Breast epithelium (tissue), 4 donors: ENCODE measurements at regions not wholly inside any gene's neighbourhood (a gene's known extent, or its start where the extent isn't known, plus 50 kb on each side); places are given as distances from the start of the nearest gene placed in this dataset.

Experiments used
- DNase-seq, 2 donors: peaks; one replicate each; pipeline ENCODE4 v3.0.0-alpha.2; 2019; ENCODE audit warnings: low spot score in 2 of 2
- H3K27ac ChIP-seq, 2 donors: fragments of 200-600 bp; sonication (generic) in 1 of 2; one replicate each; pipeline ENCODE4 v1.5.1; 2016 to 2019; ENCODE audit warnings: mild to moderate bottlenecking in 1 of 2
- H3K27me3 ChIP-seq, 2 donors: fragments of 200-600 bp; sonication (generic) in 1 of 2; one replicate each; pipeline versions ENCODE4 v1.5.1 to v1.6.0; 2017 to 2019; ENCODE audit warnings: control low read depth in 1 of 2, mild to moderate bottlenecking in 1 of 2
- H3K36me3 ChIP-seq: fragments of 200-600 bp; one replicate; pipeline ENCODE4 v1.5.1; 2019
- H3K4me1 ChIP-seq, 2 donors: fragments of 200-600 bp; sonication (generic); one replicate each; pipeline ENCODE4 v1.5.1; 2016 to 2019; ENCODE audit warnings: control low read depth in 1 of 2
- H3K4me3 ChIP-seq, 3 donors: fragments of 200-600 bp; sonication (generic); 1 replicate in 2 of 3; 2 replicates in 1 of 3; pipeline ENCODE4 v1.5.1; 2016 to 2019; ENCODE audit warnings: mild to moderate bottlenecking in 3 of 3, moderate library complexity in 2 of 3
- H3K9me3 ChIP-seq, 2 donors: fragments of 200-600 bp; sonication (generic) in 1 of 2; one replicate each; pipeline ENCODE4 v1.5.1; 2016 to 2019; ENCODE audit warnings: control low read depth in 1 of 2
- POLR2A ChIP-seq: fragments of 450-650 bp; IDR thresholded peaks from one replicate; pipeline ENCODE4 v1.6.1; 2016; ENCODE audit warnings: antibody characterized with exemption, mild to moderate bottlenecking, moderate library complexity
- POLR2AphosphoS5 ChIP-seq, 3 donors: sonication (generic); formaldehyde crosslinking; IDR thresholded peaks; one replicate each; pipeline ENCODE4 v1.6.1; 2017; ENCODE audit warnings: antibody characterized with exemption in 3 of 3
- intact Hi-C: fragments of 100-400 bp; cut with DNase I; formaldehyde crosslinking; loops from one replicate; pipeline ENCODE4 v1.15.1; 2023; ENCODE audit warnings: low total_unique reads
- TF ChIP-seq, protein P1 (sequence below), 3 donors: fragments of 450-650 bp; IDR thresholded peaks; one replicate each; pipeline ENCODE4 v1.5.1; 2016 to 2017; ENCODE audit warnings: antibody characterized with exemption in 3 of 3, mild to moderate bottlenecking in 3 of 3, moderate library complexity in 3 of 3

DNA sequence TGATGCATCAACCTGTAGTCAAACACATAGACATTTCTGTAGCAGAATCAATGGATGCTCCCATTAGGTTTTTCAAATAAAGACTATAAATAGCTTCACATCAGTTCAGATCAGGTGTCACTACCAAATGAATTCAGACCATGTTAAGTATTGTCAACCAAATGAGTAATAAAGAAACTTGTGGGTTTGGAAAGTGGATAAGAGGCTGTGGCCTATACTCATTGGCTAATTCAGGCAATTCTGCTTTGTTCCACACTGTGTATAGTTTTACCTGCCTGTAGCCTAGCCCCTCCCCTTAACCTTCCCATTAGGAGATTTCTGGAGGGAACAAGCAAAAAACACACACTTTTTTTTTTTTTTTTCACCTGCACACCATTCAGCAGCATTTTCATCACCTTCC is 321.2 kb downstream of the HLX start:
- intact Hi-C loops = no loop called here
- H3K27ac ChIP-seq = no peak overlapping the region
- TF ChIP-seq POLR2AphosphoS5 (IDR thresholded peaks at IDR 0.05) = no peak
- TF ChIP-seq, protein P1, sequence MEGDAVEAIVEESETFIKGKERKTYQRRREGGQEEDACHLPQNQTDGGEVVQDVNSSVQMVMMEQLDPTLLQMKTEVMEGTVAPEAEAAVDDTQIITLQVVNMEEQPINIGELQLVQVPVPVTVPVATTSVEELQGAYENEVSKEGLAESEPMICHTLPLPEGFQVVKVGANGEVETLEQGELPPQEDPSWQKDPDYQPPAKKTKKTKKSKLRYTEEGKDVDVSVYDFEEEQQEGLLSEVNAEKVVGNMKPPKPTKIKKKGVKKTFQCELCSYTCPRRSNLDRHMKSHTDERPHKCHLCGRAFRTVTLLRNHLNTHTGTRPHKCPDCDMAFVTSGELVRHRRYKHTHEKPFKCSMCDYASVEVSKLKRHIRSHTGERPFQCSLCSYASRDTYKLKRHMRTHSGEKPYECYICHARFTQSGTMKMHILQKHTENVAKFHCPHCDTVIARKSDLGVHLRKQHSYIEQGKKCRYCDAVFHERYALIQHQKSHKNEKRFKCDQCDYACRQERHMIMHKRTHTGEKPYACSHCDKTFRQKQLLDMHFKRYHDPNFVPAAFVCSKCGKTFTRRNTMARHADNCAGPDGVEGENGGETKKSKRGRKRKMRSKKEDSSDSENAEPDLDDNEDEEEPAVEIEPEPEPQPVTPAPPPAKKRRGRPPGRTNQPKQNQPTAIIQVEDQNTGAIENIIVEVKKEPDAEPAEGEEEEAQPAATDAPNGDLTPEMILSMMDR (IDR thresholded peaks at IDR 0.05) = no peak
- no peak for TF ChIP-seq POLR2A
- no peaks in the 10 kb centered on the region for H3K36me3 ChIP-seq
- no peaks in the 10 kb centered on the region for H3K27me3 ChIP-seq
- no peaks in the 10 kb centered on the region for H3K9me3 ChIP-seq
- no peak for DNase-seq
- H3K4me3 ChIP-seq = no peak overlapping the region
- H3K4me1 ChIP-seq = no peaks in the 10 kb centered on the region

DNA sequence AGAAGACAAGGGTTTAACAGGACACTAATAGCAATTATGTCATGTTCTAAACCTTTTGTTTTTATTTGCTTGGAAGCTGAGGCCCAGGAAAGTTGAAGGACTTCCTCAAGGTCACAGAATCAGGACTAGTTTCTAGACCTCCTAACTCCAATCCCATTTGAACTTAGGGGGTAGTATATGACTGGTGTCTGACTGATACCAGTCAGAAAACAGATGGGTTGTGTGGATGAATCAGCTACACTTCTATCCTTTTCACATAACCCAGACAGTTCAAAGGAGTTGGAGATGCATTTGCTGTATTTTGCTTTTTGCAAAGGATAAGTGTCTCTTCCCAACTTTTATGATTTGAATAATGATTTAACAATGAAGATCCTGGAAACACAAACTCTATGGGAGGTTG is 322.5 kb downstream of the HLX start:
- intact Hi-C loops = no loop called here
- Histone ChIP-seq H3K27me3 (no peaks in the 10 kb centered on the region), H3K9me3 (no peaks in the 10 kb centered on the region), H3K4me3 (no peak overlapping the region), H3K36me3 (no peaks in the 10 kb centered on the region), H3K27ac (no peak overlapping the region), H3K4me1 (no peaks in the 10 kb centered on the region)
- no peak for TF ChIP-seq POLR2AphosphoS5 (IDR thresholded peaks at IDR 0.05)
- TF ChIP-seq, protein P1 (IDR thresholded peaks at IDR 0.05) = no peak
- DNase-seq = no peak

DNA sequence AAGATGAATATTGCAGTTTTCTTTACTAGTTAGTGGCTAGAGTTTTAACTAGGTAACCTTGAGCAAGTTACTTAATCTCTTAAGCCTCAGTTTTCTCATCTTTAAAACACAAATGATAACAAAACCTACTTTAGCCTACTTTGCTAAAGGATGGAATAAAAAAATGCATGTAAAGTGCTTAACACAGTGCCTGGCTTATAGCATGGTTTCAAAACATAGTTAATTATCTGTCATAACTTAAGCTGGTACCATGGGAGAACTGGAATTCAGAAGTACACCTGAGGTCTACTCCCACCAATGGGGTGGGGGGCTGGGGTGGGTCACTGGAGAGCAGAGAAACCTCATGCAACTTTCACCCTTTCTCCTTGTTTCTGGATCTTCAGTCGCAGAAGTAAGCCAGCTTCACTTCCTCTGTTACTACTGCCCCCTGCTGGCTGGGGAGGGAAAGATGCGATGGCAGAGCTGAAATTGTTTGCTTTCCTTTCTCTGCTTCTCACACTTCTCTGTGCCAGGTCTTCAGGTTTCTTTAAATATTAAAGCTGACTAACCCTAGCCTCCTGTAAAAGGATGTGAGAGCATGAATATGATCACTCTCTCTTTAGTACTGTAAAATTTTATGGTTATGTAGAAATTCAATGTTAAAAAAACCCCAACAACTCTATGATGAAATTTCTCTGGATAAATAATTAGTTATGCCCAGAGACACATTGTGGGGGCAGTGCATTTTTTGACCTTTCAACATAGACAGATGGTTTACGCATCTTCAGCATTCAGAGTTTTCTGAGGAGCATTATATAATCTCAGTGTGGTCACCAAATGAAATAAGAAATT is 324.2 kb downstream of the HLX start:
- no peak overlapping the region for H3K4me3 ChIP-seq
- peak; percentile 33 to 64 for DNase-seq
- peak overlapping the region in 1 of 2 donors; percentile 23 for H3K27ac ChIP-seq
- no peaks in the 10 kb centered on the region for H3K4me1 ChIP-seq
- no peaks in the 10 kb centered on the region for H3K36me3 ChIP-seq
- TF ChIP-seq, protein P1 (IDR thresholded peaks at IDR 0.05) = peak; percentile 29 to 59 (median 46)
- no peak for TF ChIP-seq POLR2A
- intact Hi-C loops = no loop called here
- no peaks in the 10 kb centered on the region for H3K27me3 ChIP-seq
- H3K9me3 ChIP-seq = no peaks in the 10 kb centered on the region

DNA sequence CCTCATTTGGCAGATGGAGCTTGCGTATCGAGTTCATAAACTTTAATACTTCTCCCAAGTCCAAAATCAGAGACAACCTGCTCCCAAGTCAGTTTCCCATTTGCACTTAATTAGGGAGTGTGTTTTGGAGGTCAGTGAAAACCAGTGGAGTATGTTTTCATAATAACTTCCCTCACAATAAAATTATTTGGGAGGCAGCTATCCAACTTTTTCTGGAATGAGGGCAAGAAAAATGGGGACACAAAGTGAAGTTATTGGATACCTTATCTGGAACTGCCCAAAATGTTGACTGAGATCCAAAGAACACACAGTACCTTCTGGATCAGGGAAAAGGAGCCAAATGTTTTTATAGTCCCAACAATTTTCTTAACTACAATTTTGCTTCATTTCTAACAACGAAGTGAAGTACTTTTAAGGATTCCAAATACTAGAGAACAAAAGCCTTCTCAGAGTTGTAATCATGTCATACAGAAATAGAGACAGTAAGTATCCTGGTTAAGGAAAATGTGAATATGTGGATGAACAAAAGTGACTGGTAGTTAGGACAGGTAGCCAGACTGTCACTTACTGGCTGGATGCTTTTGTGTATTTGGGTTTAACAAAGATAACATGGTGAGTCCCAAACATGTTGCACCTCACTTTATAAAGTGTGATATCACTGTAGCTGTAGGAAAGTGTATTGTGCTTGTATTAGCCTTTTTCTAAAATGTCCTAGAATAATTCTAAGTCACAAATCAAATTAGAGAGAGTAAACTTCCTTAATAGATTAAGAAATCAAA is 325.0 kb downstream of the HLX start:
- Histone ChIP-seq H3K9me3 (no peaks in the 10 kb centered on the region), H3K36me3 (no peaks in the 10 kb centered on the region), H3K4me1 (no peaks in the 10 kb centered on the region), H3K4me3 (no peak overlapping the region), H3K27ac (peak overlapping the region; percentile 29 to 46), H3K27me3 (no peaks in the 10 kb centered on the region)
- intact Hi-C loops = no loop called here
- no peak for DNase-seq
- peak in 1 of 3 donors; percentile 9 for TF ChIP-seq POLR2AphosphoS5 (IDR thresholded peaks at IDR 0.05)
- TF ChIP-seq POLR2A = no peak
- TF ChIP-seq, protein P1 (IDR thresholded peaks at IDR 0.05) = no peak

DNA sequence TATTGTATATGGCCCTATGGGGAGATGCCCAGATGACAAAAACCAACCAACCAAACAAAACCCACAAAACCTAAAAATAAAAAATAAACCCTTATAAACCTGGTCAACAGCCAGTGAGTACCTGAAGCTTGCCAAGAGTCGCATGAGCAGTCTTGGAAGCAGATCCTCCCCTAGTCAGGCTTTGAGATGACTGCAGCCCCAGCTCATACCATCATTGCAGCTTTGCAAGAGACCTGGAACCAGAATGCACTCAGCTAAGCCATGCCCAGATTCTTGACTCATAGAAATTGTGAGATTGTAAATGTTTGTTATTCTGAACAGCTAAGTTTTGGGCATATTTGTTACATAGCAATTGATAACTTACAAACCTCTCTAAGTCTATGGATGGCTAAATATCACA is 326.8 kb downstream of the HLX start:
- no peaks in the 10 kb centered on the region for H3K4me1 ChIP-seq
- TF ChIP-seq POLR2A = no peak
- TF ChIP-seq POLR2AphosphoS5 (IDR thresholded peaks at IDR 0.05) = no peak
- TF ChIP-seq, protein P1 (IDR thresholded peaks at IDR 0.05) = no peak
- no peak overlapping the region for H3K4me3 ChIP-seq
- no peaks in the 10 kb centered on the region for H3K9me3 ChIP-seq
- no peaks in the 10 kb centered on the region for H3K36me3 ChIP-seq
- no peaks in the 10 kb centered on the region for H3K27me3 ChIP-seq
- no peak overlapping the region for H3K27ac ChIP-seq
- no peak for DNase-seq
- intact Hi-C loops = no loop called here
